HG03175 (cell line): ENCODE measurements at regions not wholly inside any gene's neighbourhood (a gene's known extent, or its start where the extent isn't known, plus 50 kb on each side); places are given as distances from the start of the nearest gene placed in this dataset.
"Not testable (repeated sequence)": the region's sequence is repeated elsewhere in the genome, so short reads cannot be mapped to it uniquely, and the experiment has no call there.

ENCODE experiments used
- ATAC-seq: cut with Tn5 transposase; IDR thresholded peaks from one replicate; pipeline ENCODE4 v1.9.1; 2021; ENCODE audit warnings: mild to moderate bottlenecking, moderate library complexity; ENCODE audit not compliant: unreplicated experiment

DNA sequence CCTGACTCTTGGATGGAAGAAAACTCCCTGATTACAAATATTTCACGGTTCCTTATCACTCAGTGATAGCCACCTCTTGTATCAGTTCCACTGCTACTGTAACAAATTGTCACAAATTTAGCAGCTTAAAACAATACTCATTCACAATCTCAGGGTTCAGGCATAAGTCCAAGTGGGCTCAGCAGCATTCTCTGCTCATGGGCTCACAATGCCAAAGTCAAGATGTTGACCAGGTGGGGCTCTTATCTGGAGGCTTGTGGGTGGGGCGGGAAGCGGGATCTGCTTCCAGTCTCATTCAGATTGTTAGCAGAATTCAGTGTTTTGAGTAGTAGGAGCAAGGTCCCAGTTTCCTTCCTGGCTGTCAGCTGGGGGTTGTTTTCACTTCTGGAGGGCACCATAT, 137.3 kb upstream of the FAM78B start:
- ATAC-seq, result no peak

DNA sequence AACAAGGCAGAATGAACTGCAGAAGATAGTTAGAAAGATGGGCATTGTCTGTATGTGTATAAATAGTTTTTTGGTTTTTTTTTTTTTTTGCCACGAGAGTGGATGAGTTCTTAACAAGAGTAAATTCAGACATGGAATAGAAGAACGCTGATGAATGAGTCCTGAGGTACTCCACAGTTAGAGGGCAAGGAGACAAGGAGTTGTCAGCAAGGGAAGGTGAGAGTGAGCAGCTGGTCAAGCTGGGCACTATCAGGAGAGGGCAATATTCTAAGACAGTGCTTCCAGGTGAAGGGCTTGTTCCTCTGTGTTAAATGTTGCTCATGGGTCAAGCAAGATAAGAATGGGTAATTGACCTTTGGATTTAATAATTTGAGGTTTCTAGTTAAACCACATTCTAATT, 138.6 kb upstream of the FAM78B start:
- ATAC-seq, result no peak

GRCh38 chr1:166307261-166308188, 140.7 kb upstream of the FAM78B start:
- ATAC-seq, result no peak

DNA sequence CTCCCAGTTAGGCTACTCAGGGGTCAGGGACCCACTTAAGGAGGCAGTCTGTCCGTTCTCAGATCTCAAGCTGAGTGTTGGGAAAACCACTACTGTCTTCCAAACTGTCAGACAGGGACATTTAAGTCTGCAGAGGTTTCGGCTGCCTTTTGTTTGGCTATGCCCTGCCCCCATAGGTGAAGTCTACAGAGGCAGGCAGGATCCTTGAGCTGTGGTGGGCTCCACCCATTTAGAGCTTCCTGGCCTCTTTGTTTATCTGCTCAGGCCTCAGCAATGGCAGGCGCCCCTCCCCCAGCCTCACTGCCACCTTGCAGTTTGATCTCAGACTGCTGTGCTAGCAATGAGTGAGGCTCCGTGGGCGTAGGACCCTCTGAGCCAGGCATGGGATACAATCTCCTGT, 149.5 kb upstream of the FAM78B start:
- ATAC-seq, result not testable (repeated sequence)

DNA sequence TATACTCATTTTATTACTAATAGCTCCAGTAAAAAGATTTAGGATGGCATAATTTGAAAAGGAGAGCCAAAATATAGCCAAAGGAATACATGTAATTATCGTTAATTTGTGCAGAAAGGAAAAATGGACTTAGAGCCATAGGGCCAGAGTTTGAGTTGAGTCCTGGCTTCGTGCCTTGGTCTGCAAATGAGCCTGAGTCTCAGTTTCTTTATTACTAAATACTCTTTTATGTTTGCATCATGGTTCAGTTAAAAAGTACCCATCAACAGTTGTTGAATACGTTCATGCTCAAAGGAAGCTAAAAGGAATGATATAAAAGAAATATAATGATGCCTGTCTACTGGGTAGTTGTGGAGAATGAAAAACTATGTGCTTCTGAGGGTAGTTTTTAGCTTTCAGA, 155.7 kb upstream of the FAM78B start:
- ATAC-seq, result no peak

DNA sequence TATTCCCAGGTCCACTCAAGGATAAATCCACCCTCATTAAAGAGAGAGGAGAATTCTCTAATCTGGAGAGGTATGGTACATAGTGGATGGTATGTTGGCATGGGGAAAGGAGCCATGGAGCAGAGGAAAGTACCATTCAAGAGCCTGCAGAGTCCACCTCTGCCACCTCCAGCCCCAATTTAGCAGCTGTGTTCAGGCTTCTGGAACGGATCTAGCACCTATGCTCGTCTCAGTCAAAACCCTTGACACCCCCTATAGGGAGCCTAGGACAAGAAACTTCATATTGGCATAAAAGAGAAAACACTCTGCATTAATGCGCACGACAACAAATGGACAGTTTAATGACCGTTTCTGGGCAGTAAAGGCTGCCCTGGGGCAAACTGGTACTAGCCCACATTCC, 161.1 kb upstream of the FAM78B start:
- ATAC-seq, result no peak

GRCh38 chr1:166328956-166329355, 162.2 kb upstream of the FAM78B start:
- no peak for ATAC-seq

GRCh38 chr1:166330096-166330495, 163.3 kb upstream of the FAM78B start:
- ATAC-seq, result no peak

DNA sequence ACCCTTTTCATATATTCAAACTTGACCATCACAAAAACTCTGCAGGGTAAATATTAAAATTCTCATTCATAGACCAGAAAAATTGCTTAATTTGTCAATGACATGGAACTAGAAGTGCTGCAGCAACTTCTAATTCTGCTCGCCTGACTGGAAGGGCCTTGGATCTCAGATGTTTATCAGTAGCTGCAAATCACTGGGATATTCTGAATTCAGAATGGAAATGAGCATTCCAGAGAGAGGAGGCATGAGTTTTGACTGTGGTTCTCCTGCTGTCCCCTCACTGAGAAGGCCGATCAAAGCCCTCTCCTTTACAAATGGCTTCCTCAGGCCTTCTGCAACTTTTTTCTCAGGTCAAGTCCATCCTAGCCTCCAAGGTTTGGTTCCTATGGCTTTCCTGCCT, 171.3 kb upstream of the FAM78B start:
- no peak for ATAC-seq

GRCh38 chr1:166340709-166341108, 173.9 kb upstream of the FAM78B start:
- ATAC-seq, result no peak

DNA sequence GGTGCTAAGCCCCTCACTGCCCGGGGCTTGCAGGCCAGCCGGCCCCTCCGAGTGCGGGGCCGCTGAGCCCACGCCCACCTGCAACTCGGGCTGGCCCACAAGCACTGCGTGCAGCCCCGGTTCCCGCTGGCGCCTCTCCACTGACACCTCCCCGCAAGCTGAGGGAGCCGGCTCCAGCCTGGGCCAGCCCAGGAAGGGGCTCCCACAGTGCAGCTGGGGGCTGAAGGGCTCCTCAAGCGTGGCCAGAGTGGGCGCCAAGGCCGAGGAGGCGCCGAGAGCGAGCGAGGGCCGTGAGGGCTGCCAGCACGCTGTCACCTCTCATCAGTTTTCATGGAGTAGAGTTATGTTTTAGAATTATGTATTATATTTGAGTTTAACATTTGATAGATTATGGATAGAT, 176.5 kb upstream of the FAM78B start:
- ATAC-seq, result no peak

DNA sequence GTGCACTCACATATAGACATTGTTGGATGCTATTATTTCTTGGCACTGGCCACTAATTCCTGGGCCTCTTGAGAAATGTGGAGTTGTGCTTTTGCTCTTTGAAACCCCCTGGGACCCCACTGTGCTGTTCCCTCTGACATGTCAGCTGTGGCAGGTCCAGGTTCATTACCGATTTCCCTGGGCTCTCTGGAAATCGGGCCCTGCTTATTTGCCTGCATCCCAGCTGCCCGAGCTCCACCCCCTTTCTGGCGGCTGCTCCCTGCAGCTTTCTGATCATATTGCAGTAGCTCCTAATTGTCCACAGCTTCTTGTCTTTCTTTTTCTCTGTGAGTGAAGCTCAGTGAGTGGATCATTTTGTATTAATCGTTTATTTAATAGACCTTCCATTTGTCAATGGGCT, 183.7 kb upstream of the FAM78B start:
- ATAC-seq, result no peak

DNA sequence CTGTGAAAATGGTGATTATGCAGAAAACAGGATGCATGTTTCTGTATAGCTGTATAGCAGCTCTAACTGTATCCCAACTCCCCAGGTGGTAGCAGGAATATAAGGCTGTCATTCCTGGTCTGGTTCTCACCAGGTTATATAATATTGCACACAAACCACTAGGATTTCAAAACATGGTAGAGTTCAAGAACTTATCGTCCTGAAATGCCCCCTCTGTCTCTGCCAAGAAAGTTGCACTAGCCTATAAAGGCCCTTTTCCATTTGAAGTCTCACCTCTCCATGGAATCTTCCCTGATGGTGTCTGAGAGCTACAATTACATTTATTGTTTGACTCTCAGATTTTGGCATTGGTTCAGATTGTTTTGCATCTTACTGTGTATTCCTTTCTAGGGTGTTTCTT, 184.9 kb upstream of the FAM78B start:
- no peak for ATAC-seq

DNA sequence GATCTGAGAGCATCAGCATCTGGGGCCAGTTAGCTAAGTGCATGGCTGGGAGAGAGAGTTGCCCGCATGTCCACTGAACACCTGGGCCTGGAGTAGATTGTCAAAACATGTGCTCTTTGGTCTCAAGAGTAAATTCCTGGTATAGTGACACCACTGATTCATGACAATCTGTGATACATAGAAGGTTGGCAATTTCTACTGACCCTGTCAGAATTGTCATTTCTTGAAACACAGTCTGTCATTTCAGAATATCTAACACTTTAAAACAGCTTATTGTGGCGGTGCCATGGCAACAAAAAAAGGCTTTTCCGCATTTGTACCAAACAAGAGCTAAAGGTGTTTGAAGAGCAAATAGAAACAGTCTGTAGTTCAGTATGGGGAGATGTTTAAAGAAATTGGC, 186.4 kb upstream of the FAM78B start:
- no peak for ATAC-seq

GRCh38 chr1:166354406-166354805, 187.6 kb upstream of the FAM78B start:
- ATAC-seq, result no peak

GRCh38 chr1:166365081-166365480, 198.3 kb upstream of the FAM78B start:
- ATAC-seq, result no peak

- ATAC-seq, result no peak
Observed at GRCh38 chr1:166368030-166368429, 201.2 kb upstream of the FAM78B start.

DNA sequence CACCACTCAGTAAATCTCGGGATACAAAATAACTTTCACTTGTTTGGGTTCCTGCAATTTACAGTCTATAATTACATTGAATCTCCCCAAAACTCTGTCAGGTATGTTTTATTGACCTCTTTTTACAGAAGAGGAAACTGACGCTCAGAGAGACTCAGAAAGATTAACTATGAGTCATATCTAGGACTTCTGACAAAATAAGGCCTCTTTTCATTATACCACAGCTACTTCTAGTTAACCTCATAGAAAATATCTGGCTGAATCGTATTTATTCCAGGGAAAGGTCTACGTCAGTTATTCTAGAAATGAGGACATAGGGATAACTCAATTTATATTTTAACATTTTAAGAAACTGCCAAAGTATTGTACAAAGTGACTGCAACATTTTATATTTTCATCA, 211.1 kb upstream of the FAM78B start:
- ATAC-seq, result no peak

GRCh38 chr1:166378805-166379204, 212.0 kb upstream of the FAM78B start:
- ATAC-seq, result no peak

DNA sequence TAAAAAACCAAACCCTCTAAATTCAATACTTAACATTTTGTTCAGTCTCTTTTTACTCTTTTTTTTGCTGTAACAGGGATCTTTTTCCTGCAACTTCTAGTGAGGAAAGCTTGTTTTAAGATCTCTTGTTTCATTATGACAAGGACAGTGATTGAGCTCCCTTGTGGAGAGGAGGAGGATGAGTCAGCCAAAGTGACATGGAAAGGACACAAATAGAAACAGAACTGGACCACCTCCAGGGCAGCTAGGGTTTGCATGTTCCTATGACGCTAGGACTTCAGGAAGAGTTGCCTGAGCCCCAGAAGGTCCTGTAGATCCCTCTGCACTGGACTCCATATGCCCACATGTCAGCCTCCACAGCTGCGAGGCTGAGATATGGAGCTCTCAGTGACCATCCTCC, 212.6 kb upstream of the FAM78B start:
- no peak for ATAC-seq

DNA sequence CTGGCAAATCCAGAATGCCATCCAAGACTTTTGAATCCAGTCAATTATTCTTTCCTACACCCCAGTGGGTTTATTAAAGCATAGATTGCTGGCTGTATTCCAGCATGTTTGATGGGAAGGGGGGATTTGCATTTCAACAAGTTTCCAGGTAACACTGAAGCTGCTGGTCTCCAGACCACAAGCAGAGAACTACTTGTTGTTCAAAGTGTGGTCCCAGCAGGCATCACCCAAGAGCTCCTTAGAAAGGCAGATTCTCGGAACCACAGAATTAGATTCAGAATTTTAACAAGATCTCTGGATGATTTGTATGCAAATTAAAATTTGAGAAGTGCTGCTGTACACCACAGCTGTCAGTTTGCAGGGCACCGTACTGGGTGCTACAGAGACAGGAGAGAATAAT, 216.3 kb upstream of the FAM78B start:
- ATAC-seq, result no peak

DNA sequence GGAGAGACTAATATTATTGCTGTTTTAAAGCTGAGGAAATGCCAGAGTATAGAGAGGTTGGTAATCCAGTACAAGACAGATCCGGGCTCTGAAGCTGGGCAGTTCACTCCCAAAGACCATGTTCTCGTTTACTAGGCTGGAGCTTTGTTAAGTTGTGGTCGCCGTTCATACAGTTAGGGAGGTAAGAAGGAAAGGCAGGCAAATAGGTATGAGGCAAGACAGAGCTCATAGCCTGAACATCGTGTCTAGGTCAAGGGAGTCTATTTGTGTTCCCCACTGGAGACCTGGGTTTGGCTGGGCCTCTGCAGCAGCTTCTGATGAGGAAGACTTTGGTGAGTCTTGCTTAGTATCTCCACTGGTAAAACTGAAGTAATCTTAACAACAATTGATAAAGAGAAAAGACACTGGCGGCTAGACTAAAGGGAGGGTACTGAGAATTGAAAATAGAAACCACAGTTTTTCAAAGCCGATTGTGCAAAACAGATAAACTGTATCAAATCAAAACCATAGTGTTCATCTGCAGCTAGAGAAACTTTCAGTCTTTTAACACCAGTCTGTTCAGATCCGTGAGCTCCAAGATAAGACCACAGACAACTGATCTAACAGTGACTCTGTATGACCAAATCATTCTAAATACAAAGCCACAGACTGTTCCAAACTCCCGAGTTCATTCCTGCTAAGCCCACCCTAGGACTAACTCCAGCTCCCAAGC, 217.0 kb upstream of the FAM78B start:
- ATAC-seq, result no peak
